HCT116 (cell line): ENCODE measurements at regions not wholly inside any gene's neighbourhood (a gene's known extent, or its start where the extent isn't known, plus 50 kb on each side); places are given as distances from the start of the nearest gene placed in this dataset.

Experiments
- ATAC-seq: fragments of 200-7000 bp; cut with Tn5 transposase; 2 replicates; pipeline ENCODE4 v1.9.1; 2020; ENCODE audit warnings: mild to moderate bottlenecking, moderate library complexity
- BruUV-seq: library from RNA; stranded (reverse); fragments of 400-500 nt; replicated peaks from 2 replicates; lab custom pipeline; 2021; lab: Mats Ljungman, UMichigan
- CTCF ChIA-PET: fragments of 300-600 bp; sonication (Branson Sonifier 250); formaldehyde crosslinking; loops from one replicate; lab custom pipeline; 2021; ENCODE audit warnings: antibody characterized with exemption; lab: Charles Lee
- POLR2A ChIA-PET: fragments of 300-600, 350-600 bp; sonication (Branson Sonifier 250); formaldehyde crosslinking; loops from one replicate; lab custom pipeline; 2021; ENCODE audit warnings: antibody characterized with exemption; lab: Charles Lee
- RAD21 ChIA-PET, 2 experiments: fragments of 300-600 bp; sonication (Branson Sonifier 250); formaldehyde crosslinking; loops; one replicate each; lab custom pipeline; 2023; ENCODE audit warnings: low total read pairs in 2 of 2; ENCODE audit not compliant: uncharacterized antibody in 2 of 2, unreplicated experiment in 2 of 2, low non-redundant PET in 1 of 2; lab: Charles Lee
- DNase-seq: peaks from one replicate; pipeline ENCODE4 v3.0.0-alpha.2; 2010; ENCODE audit warnings: low read depth, low spot score
- H2AFZ ChIP-seq: fragments of 200-600 bp; shearing (Covaris generic), sonication (generic); 2 replicates; pipeline ENCODE4 v1.6.1; 2017; ENCODE audit warnings: low read depth, mixed run types, mixed read lengths, antibody characterized with exemption, low read length; ENCODE audit not compliant: poor library complexity, severe bottlenecking
- H3K27ac ChIP-seq: 2 replicates; pipeline ENCODE4 v1.5.1; 2012; ENCODE audit warnings: low read depth, low read length
- H3K27me3 ChIP-seq: fragments of 200-600 bp; sonication (generic); 2 replicates; pipeline ENCODE4 v1.6.1; 2016; ENCODE audit warnings: mixed run types, low read length, mixed read lengths; ENCODE audit not compliant: insufficient read depth
- H3K36me3 ChIP-seq, 2 experiments: fragments of 200-500 bp in 1 of 2; fragments of 200-600 bp in 1 of 2; sonication (Bioruptor generic) in 1 of 2; sonication (generic) in 1 of 2; 2 replicates each; pipeline versions ENCODE4 v1.5.1 to v1.6.1; 2014 to 2016; ENCODE audit warnings: low read length in 2 of 2, inconsistent platforms in 1 of 2, mixed read lengths in 1 of 2, mixed run types in 1 of 2; ENCODE audit not compliant: insufficient read depth in 2 of 2, control insufficient read depth in 1 of 2
- H3K4me1 ChIP-seq, 2 experiments: fragments of 200-600 bp in 1 of 2; sonication (generic) in 1 of 2; 2 replicates each; pipeline versions ENCODE4 v1.5.1 to v1.6.1; 2012 to 2017; ENCODE audit warnings: low read length in 2 of 2, inconsistent platforms in 1 of 2, mild to moderate bottlenecking in 1 of 2, mixed read lengths in 1 of 2, mixed run types in 1 of 2, moderate library complexity in 1 of 2; ENCODE audit not compliant: insufficient read depth in 2 of 2, control insufficient read depth in 1 of 2
- H3K4me2 ChIP-seq: fragments of 200-600 bp; sonication (generic); 2 replicates; pipeline ENCODE4 v1.6.1; 2017; ENCODE audit warnings: mixed run types, low read length, mixed read lengths
- H3K4me3 ChIP-seq, 2 experiments: fragments of 200-600 bp in 1 of 2; sonication (generic) in 1 of 2; replicated peaks in 1 of 2; 2 replicates each; pipeline ENCODE4 v1.5.1; 2011 to 2016; ENCODE audit warnings: low read length in 2 of 2, control low read depth in 1 of 2, low read depth in 1 of 2, mild to moderate bottlenecking in 1 of 2, mixed read lengths in 1 of 2, mixed run types in 1 of 2
- H3K79me2 ChIP-seq: fragments of 200-600 bp; sonication (generic); 2 replicates; pipeline ENCODE4 v1.6.1; 2017; ENCODE audit warnings: mild to moderate bottlenecking, mixed run types, low read length, moderate library complexity, mixed read lengths; ENCODE audit not compliant: insufficient read depth
- H3K9ac ChIP-seq: fragments of 200-600 bp; sonication (generic); 2 replicates; pipeline ENCODE4 v1.6.1; 2016; ENCODE audit warnings: low read length, mixed read lengths
- H3K9me2 ChIP-seq: fragments of 200-600 bp; sonication (generic), shearing (Covaris generic); 2 replicates; pipeline ENCODE4 v1.6.1; 2017; ENCODE audit warnings: mixed run types, mild to moderate bottlenecking, moderate library complexity; ENCODE audit not compliant: insufficient read depth
- H3K9me3 ChIP-seq, 2 experiments: fragments of 200-500 bp in 1 of 2; fragments of 200-600 bp in 1 of 2; sonication (Bioruptor generic) in 1 of 2; sonication (generic) in 1 of 2; 2 replicates each; pipeline ENCODE4 v1.6.1; 2014 to 2017; ENCODE audit warnings: low read length in 2 of 2, mixed read lengths in 2 of 2, inconsistent platforms in 1 of 2, low read depth in 1 of 2, mild to moderate bottlenecking in 1 of 2, mixed run types in 1 of 2, moderate library complexity in 1 of 2; ENCODE audit not compliant: control insufficient read depth in 1 of 2, insufficient read depth in 1 of 2
- H4K20me1 ChIP-seq: fragments of 200-600 bp; sonication (generic), shearing (Covaris generic); 2 replicates; pipeline ENCODE4 v1.6.1; 2017; ENCODE audit warnings: mixed run types, mild to moderate bottlenecking, moderate library complexity; ENCODE audit not compliant: insufficient read depth
- CEBPB ChIP-seq: IDR thresholded peaks from 2 replicates; pipeline ENCODE4 v1.6.1; 2012; ENCODE audit warnings: low read depth
- EGR1 ChIP-seq: IDR thresholded peaks from 2 replicates; pipeline ENCODE4 v1.6.1; 2012; ENCODE audit warnings: low read depth
- ELF1 ChIP-seq: IDR thresholded peaks from 2 replicates; pipeline ENCODE4 v1.6.1; 2012; ENCODE audit warnings: low read depth, borderline replicate concordance
- POLR2A ChIP-seq: IDR thresholded peaks from 2 replicates; pipeline ENCODE4 v1.7.0; 2011; ENCODE audit warnings: borderline replicate concordance; ENCODE audit not compliant: insufficient read depth, insufficient read length; ENCODE audit errors: extremely low read depth
- SP1 ChIP-seq: IDR thresholded peaks from 2 replicates; pipeline ENCODE4 v1.6.1; 2012; ENCODE audit warnings: low read depth
- ZBTB33 ChIP-seq: IDR thresholded peaks from 2 replicates; pipeline ENCODE4 v1.6.1; 2011; ENCODE audit warnings: mild to moderate bottlenecking, low read length, moderate library complexity; ENCODE audit not compliant: insufficient replicate concordance; ENCODE audit errors: extremely low read depth
- ZFX ChIP-seq: fragments of 450-650 bp; IDR thresholded peaks from 2 replicates; pipeline ENCODE4 v1.6.1; 2017
- intact Hi-C: fragments of 100-400 bp; cut with micrococcal nuclease; formaldehyde crosslinking; loops from 2 replicates; pipeline ENCODE4 v1.10.0; 2022
- TF ChIP-seq, protein P1 (sequence below): IDR thresholded peaks from 2 replicates; pipeline ENCODE4 v1.6.1; 2012
- TF ChIP-seq, protein P2 (sequence below): IDR thresholded peaks from 2 replicates; pipeline ENCODE4 v1.6.1; 2012; ENCODE audit warnings: low read depth

DNA sequence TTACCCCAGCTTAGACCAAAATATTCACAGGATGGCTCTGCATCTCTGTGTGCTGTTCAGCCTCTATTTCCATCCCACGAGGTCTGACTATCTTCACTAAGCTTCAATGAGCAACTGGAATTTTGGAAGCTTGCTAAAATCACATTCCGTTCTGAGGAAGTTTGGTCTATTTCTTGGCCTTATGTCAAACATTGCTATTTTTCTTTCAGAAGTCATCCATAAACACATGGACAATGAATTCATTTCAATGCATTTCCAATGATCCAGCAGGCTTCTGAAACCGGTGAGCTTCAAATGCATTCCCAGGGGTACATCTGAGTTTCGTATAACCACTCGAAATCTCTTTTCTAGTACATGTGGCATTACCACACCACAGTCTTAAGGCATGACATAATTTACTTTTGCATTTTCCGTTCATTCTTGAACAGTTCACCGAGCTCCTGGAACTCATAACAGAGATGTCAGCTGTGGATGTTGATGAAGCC is 294.1 kb upstream of the KAZN start (continued):
- TF ChIP-seq ZBTB33 (no peak), SP1 (no peak)
- TF ChIP-seq, protein P1, sequence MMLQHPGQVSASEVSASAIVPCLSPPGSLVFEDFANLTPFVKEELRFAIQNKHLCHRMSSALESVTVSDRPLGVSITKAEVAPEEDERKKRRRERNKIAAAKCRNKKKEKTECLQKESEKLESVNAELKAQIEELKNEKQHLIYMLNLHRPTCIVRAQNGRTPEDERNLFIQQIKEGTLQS = no peak
- TF ChIP-seq, all 23 proteins: peak for 0

- H3K9me2 ChIP-seq = no peaks in the 10 kb centered on the region
- no TSS peak for BruUV-seq
- RAD21 ChIA-PET = no interaction called here
These were observed 290.0 kb upstream of the KAZN start for GRCh38 chr1:14308460-14308859.

More at GRCh38 chr1:14308460-14308859, 290.0 kb upstream of the KAZN start:
- Histone ChIP-seq H3K4me3 (no peak overlapping the region), H3K4me1 (no peaks in the 10 kb centered on the region), H3K4me2 (no peak overlapping the region), H2AFZ (no peak overlapping the region), H3K9ac (no peak overlapping the region), H3K9me3 (no peaks in the 10 kb centered on the region), H3K36me3 (no peaks in the 10 kb centered on the region; a peak in 1 of 4 replicates), H3K79me2 (no peaks in the 10 kb centered on the region), H3K27ac (no peak overlapping the region), H3K27me3 (peaks cover 11% of the 10 kb centered on the region), H4K20me1 (no peaks in the 10 kb centered on the region)
- TF ChIP-seq ELF1 (no peak), ZFX (no peak), SP1 (no peak), POLR2A (no peak), CEBPB (no peak), EGR1 (no peak)
- TF ChIP-seq, protein P2, sequence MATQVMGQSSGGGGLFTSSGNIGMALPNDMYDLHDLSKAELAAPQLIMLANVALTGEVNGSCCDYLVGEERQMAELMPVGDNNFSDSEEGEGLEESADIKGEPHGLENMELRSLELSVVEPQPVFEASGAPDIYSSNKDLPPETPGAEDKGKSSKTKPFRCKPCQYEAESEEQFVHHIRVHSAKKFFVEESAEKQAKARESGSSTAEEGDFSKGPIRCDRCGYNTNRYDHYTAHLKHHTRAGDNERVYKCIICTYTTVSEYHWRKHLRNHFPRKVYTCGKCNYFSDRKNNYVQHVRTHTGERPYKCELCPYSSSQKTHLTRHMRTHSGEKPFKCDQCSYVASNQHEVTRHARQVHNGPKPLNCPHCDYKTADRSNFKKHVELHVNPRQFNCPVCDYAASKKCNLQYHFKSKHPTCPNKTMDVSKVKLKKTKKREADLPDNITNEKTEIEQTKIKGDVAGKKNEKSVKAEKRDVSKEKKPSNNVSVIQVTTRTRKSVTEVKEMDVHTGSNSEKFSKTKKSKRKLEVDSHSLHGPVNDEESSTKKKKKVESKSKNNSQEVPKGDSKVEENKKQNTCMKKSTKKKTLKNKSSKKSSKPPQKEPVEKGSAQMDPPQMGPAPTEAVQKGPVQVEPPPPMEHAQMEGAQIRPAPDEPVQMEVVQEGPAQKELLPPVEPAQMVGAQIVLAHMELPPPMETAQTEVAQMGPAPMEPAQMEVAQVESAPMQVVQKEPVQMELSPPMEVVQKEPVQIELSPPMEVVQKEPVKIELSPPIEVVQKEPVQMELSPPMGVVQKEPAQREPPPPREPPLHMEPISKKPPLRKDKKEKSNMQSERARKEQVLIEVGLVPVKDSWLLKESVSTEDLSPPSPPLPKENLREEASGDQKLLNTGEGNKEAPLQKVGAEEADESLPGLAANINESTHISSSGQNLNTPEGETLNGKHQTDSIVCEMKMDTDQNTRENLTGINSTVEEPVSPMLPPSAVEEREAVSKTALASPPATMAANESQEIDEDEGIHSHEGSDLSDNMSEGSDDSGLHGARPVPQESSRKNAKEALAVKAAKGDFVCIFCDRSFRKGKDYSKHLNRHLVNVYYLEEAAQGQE = no peak
- TF ChIP-seq, protein P1 = no peak
- intact Hi-C loops = no loop called here
- CTCF ChIA-PET = no interaction called here
- no peak for ATAC-seq
- DNase-seq = no peak
- POLR2A ChIA-PET = no interaction called here
